ENCODE measurements at regions not wholly inside any gene's neighbourhood (a gene's known extent, or its start where the extent isn't known, plus 50 kb on each side); places are given as distances from the start of the nearest gene placed in this dataset.

GRCh38 chr6:117138425-117138824 lies 126.9 kb upstream of the VGLL2 start:
- no peaks in the 10 kb centered on the region for H3K79me2 ChIP-seq (ENCODE audit: control insufficient read depth, insufficient read depth, low read length, poor library complexity)
- WGBS (ENCODE audit: extremely low coverage, insufficient coverage, insufficient read length) = no CpG with 5 or more reads among the region's 2 CpGs

GRCh38 chr6:117138920-117139319 lies 126.4 kb upstream of the VGLL2 start:
- Histone ChIP-seq H2BK12ac (ENCODE audit: low read length) (no peak overlapping the region), H2AFZ (ENCODE audit: insufficient read depth, low read length, poor library complexity) (no peak overlapping the region), H3K23ac (ENCODE audit: low read length) (no peak overlapping the region), H3K4me2 (ENCODE audit: low read length) (no peak overlapping the region), H2BK5ac (ENCODE audit: low read depth, low read length, poor library complexity) (no peak overlapping the region), H3K79me2 (ENCODE audit: control insufficient read depth, insufficient read depth, low read length, poor library complexity) (no peaks in the 10 kb centered on the region), H3K4me3 (ENCODE audit: low read depth, low read length) (no peak overlapping the region), H2AK5ac (ENCODE audit: low read length) (no peak overlapping the region), H3K27me3 (ENCODE audit: insufficient read depth, low read length) (no peaks in the 10 kb centered on the region), H3K79me1 (ENCODE audit: low read length) (no peaks in the 10 kb centered on the region), H3K9me3 (ENCODE audit: insufficient read depth, low read depth, low read length) (no peaks in the 10 kb centered on the region), H2BK120ac (ENCODE audit: insufficient read depth, low read length, poor library complexity) (no peak overlapping the region), H3K36me3 (ENCODE audit: control insufficient read depth in 1 of 2, insufficient read depth in 2 of 2, low read length in 2 of 2) (no peaks in the 10 kb centered on the region), H3K18ac (ENCODE audit: low read length) (no peak overlapping the region), H4K12ac (ENCODE audit: low read depth, low read length) (no peak overlapping the region), H3K9ac (ENCODE audit: low read length) (no peak overlapping the region), H4K8ac (ENCODE audit: low read depth, low read length) (no peak overlapping the region), H3K4ac (ENCODE audit: low read depth, low read length) (no peak overlapping the region), H4K91ac (ENCODE audit: low read depth, low read length) (no peak overlapping the region), H3K27ac (ENCODE audit: low read depth, low read length) (no peak overlapping the region), H3K4me1 (ENCODE audit: control insufficient read depth in 1 of 2, insufficient read depth in 2 of 2, low read length in 2 of 2) (no peaks in the 10 kb centered on the region), H3K14ac (ENCODE audit: low read length) (no peak overlapping the region)
- no peak for DNase-seq

More at GRCh38 chr6:117138425-117138824, 126.9 kb upstream of the VGLL2 start:
- H2AFZ ChIP-seq (ENCODE audit: insufficient read depth, low read length, poor library complexity) = no peak overlapping the region
- no peak overlapping the region for H3K9ac ChIP-seq (ENCODE audit: low read length)
- no peak overlapping the region for H3K4me3 ChIP-seq (ENCODE audit: low read depth, low read length)
- DNase-seq = no peak
- H2BK120ac ChIP-seq (ENCODE audit: insufficient read depth, low read length, poor library complexity) = no peak overlapping the region
- H3K18ac ChIP-seq (ENCODE audit: low read length) = no peak overlapping the region
- no peak overlapping the region for H3K4ac ChIP-seq (ENCODE audit: low read depth, low read length)
- H4K12ac ChIP-seq (ENCODE audit: low read depth, low read length) = no peak overlapping the region
- H3K4me2 ChIP-seq (ENCODE audit: low read length) = no peak overlapping the region
- no peak overlapping the region for H3K27ac ChIP-seq (ENCODE audit: low read depth, low read length)
- no peaks in the 10 kb centered on the region for H3K79me1 ChIP-seq (ENCODE audit: low read length)
- no peaks in the 10 kb centered on the region for H3K36me3 ChIP-seq (ENCODE audit: control insufficient read depth in 1 of 2, insufficient read depth in 2 of 2, low read length in 2 of 2)
- no peaks in the 10 kb centered on the region for H3K9me3 ChIP-seq (ENCODE audit: insufficient read depth, low read depth, low read length)
- H3K27me3 ChIP-seq (ENCODE audit: insufficient read depth, low read length) = no peaks in the 10 kb centered on the region
- H4K8ac ChIP-seq (ENCODE audit: low read depth, low read length) = no peak overlapping the region
- no peak overlapping the region for H3K23ac ChIP-seq (ENCODE audit: low read length)
- H2BK12ac ChIP-seq (ENCODE audit: low read length) = no peak overlapping the region
- no peaks in the 10 kb centered on the region for H3K4me1 ChIP-seq (ENCODE audit: control insufficient read depth in 1 of 2, insufficient read depth in 2 of 2, low read length in 2 of 2)
- H3K14ac ChIP-seq (ENCODE audit: low read length) = no peak overlapping the region
- no peak overlapping the region for H2AK5ac ChIP-seq (ENCODE audit: low read length)
- no peak overlapping the region for H2BK5ac ChIP-seq (ENCODE audit: low read depth, low read length, poor library complexity)
- H4K91ac ChIP-seq (ENCODE audit: low read depth, low read length) = no peak overlapping the region

- Histone ChIP-seq H2BK120ac (ENCODE audit: insufficient read depth, low read length, poor library complexity) (no peak overlapping the region), H3K27me3 (ENCODE audit: insufficient read depth, low read length) (no peaks in the 10 kb centered on the region), H3K23ac (ENCODE audit: low read length) (no peak overlapping the region), H2AK5ac (ENCODE audit: low read length) (no peak overlapping the region), H4K91ac (ENCODE audit: low read depth, low read length) (no peak overlapping the region), H3K9me3 (ENCODE audit: insufficient read depth, low read depth, low read length) (peaks cover 6% of the 10 kb centered on the region), H4K12ac (ENCODE audit: low read depth, low read length) (no peak overlapping the region), H3K27ac (ENCODE audit: low read depth, low read length) (no peak overlapping the region), H3K79me2 (ENCODE audit: control insufficient read depth, insufficient read depth, low read length, poor library complexity) (no peaks in the 10 kb centered on the region), H2AFZ (ENCODE audit: insufficient read depth, low read length, poor library complexity) (no peak overlapping the region), H3K4ac (ENCODE audit: low read depth, low read length) (no peak overlapping the region), H2BK5ac (ENCODE audit: low read depth, low read length, poor library complexity) (no peak overlapping the region), H3K4me1 (ENCODE audit: control insufficient read depth in 1 of 2, insufficient read depth in 2 of 2, low read length in 2 of 2) (no peaks in the 10 kb centered on the region), H3K14ac (ENCODE audit: low read length) (no peak overlapping the region), H3K36me3 (ENCODE audit: control insufficient read depth in 1 of 2, insufficient read depth in 2 of 2, low read length in 2 of 2) (no peaks in the 10 kb centered on the region), H3K4me3 (ENCODE audit: low read depth, low read length) (no peak overlapping the region), H3K18ac (ENCODE audit: low read length) (no peak overlapping the region), H3K9ac (ENCODE audit: low read length) (no peak overlapping the region), H2BK12ac (ENCODE audit: low read length) (no peak overlapping the region), H4K8ac (ENCODE audit: low read depth, low read length) (no peak overlapping the region), H3K79me1 (ENCODE audit: low read length) (no peaks in the 10 kb centered on the region), H3K4me2 (ENCODE audit: low read length) (no peak overlapping the region)
- no CpG with 5 or more reads among the region's 3 CpGs for WGBS (ENCODE audit: extremely low coverage, insufficient coverage, insufficient read length)
- no peak for DNase-seq
Measured at GRCh38 chr6:117142142-117142541, 123.2 kb upstream of the VGLL2 start.

GRCh38 chr6:117142995-117143394 lies 122.4 kb upstream of the VGLL2 start:
- no peak overlapping the region for H2BK12ac ChIP-seq (ENCODE audit: low read length)
- no peak overlapping the region for H3K9ac ChIP-seq (ENCODE audit: low read length)
- H4K8ac ChIP-seq (ENCODE audit: low read depth, low read length) = no peak overlapping the region
- no CpG with 5 or more reads among the region's 1 CpG for WGBS (ENCODE audit: extremely low coverage, insufficient coverage, insufficient read length)
- H3K14ac ChIP-seq (ENCODE audit: low read length) = no peak overlapping the region
- H3K4ac ChIP-seq (ENCODE audit: low read depth, low read length) = no peak overlapping the region
- H3K9me3 ChIP-seq (ENCODE audit: insufficient read depth, low read depth, low read length) = peaks cover 6% of the 10 kb centered on the region
- no peak overlapping the region for H4K12ac ChIP-seq (ENCODE audit: low read depth, low read length)
- no peaks in the 10 kb centered on the region for H3K27me3 ChIP-seq (ENCODE audit: insufficient read depth, low read length)
- no peak for DNase-seq
- H3K79me2 ChIP-seq (ENCODE audit: control insufficient read depth, insufficient read depth, low read length, poor library complexity) = no peaks in the 10 kb centered on the region
- no peaks in the 10 kb centered on the region for H3K4me1 ChIP-seq (ENCODE audit: control insufficient read depth in 1 of 2, insufficient read depth in 2 of 2, low read length in 2 of 2)
- H2AFZ ChIP-seq (ENCODE audit: insufficient read depth, low read length, poor library complexity) = no peak overlapping the region
- no peak overlapping the region for H2BK120ac ChIP-seq (ENCODE audit: insufficient read depth, low read length, poor library complexity)
- H3K79me1 ChIP-seq (ENCODE audit: low read length) = no peaks in the 10 kb centered on the region
- no peak overlapping the region for H3K4me2 ChIP-seq (ENCODE audit: low read length)
- no peak overlapping the region for H2AK5ac ChIP-seq (ENCODE audit: low read length)
- H3K18ac ChIP-seq (ENCODE audit: low read length) = no peak overlapping the region
- H3K23ac ChIP-seq (ENCODE audit: low read length) = no peak overlapping the region
- H3K36me3 ChIP-seq (ENCODE audit: control insufficient read depth in 1 of 2, insufficient read depth in 2 of 2, low read length in 2 of 2) = no peaks in the 10 kb centered on the region
- no peak overlapping the region for H2BK5ac ChIP-seq (ENCODE audit: low read depth, low read length, poor library complexity)
- H4K91ac ChIP-seq (ENCODE audit: low read depth, low read length) = no peak overlapping the region
- H3K27ac ChIP-seq (ENCODE audit: low read depth, low read length) = no peak overlapping the region
- H3K4me3 ChIP-seq (ENCODE audit: low read depth, low read length) = no peak overlapping the region

Data from trophoblast cell (in vitro differentiated cells and primary cell).